ENCODE measurements at regions not wholly inside any gene's neighbourhood (a gene's known extent, or its start where the extent isn't known, plus 50 kb on each side); places are given as distances from the start of the nearest gene placed in this dataset.

GRCh38 chr2:8480915-8481314 lies 200.9 kb upstream of the ID2 start:
- DNase-seq: no peak

- DNase-seq: no peak
Observed at GRCh38 chr2:8481463-8482009, 200.3 kb upstream of the ID2 start.

- DNase-seq: no peak
Observed at GRCh38 chr2:8482432-8482831, 199.4 kb upstream of the ID2 start.

- DNase-seq: no peak
Observed at GRCh38 chr2:8484502-8485283, 197.2 kb upstream of the ID2 start.

- no peak for DNase-seq
Observed at GRCh38 chr2:8485736-8486135, 196.1 kb upstream of the ID2 start.

GRCh38 chr2:8486141-8486540 lies 195.7 kb upstream of the ID2 start:
- no peak for DNase-seq

GRCh38 chr2:8487461-8487932 lies 194.4 kb upstream of the ID2 start:
- no peak for DNase-seq

GRCh38 chr2:8488001-8488738 lies 193.7 kb upstream of the ID2 start:
- peak; percentile 34 for DNase-seq

- no peak for DNase-seq
Observed at GRCh38 chr2:8489221-8489620, 192.6 kb upstream of the ID2 start.

- no peak for DNase-seq
Observed at GRCh38 chr2:8489751-8490150, 192.1 kb upstream of the ID2 start.

- DNase-seq: no peak
Observed at GRCh38 chr2:8490166-8490721, 191.6 kb upstream of the ID2 start.

GRCh38 chr2:8491296-8492027 lies 190.4 kb upstream of the ID2 start:
- DNase-seq: no peak

GRCh38 chr2:8494151-8494550 lies 187.7 kb upstream of the ID2 start:
- no peak for DNase-seq

GRCh38 chr2:8494589-8494988 lies 187.3 kb upstream of the ID2 start:
- no peak for DNase-seq

- no peak for DNase-seq
Observed at GRCh38 chr2:8495189-8495989, 186.5 kb upstream of the ID2 start.

- DNase-seq: no peak
Observed at GRCh38 chr2:8496079-8496478, 185.8 kb upstream of the ID2 start.

GRCh38 chr2:8496617-8497016 lies 185.2 kb upstream of the ID2 start:
- no peak for DNase-seq

GRCh38 chr2:8498994-8499393 lies 182.9 kb upstream of the ID2 start:
- DNase-seq: no peak

GRCh38 chr2:8500124-8501054 lies 181.5 kb upstream of the ID2 start:
- DNase-seq: no peak

GRCh38 chr2:8501061-8501720 lies 180.7 kb upstream of the ID2 start:
- no peak for DNase-seq
